ENCODE measurements at regions not wholly inside any gene's neighbourhood (a gene's known extent, or its start where the extent isn't known, plus 50 kb on each side); places are given as distances from the start of the nearest gene placed in this dataset.

DNA sequence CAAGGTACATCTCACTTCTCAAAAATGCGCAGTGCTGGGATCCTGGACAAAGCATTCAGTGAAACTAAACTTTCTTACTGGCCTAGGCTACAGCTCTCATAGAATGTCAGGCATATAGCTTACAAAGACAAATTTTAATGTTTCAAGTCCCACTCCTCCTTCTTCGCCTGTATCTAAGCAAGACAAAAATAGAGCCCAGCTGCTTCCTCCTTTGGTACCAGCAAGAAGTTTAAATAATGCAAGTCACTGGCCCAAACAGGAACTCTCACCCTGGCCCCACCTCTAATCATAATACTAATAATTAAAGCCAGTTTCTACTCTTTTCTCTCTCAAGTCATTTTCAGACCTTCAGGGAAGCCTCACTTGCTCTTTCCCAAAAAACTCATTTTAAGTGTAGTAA lies 1267.9 kb downstream of the MRPL39 start:
- H3K36me3 ChIP-seq (ENCODE audit: low read depth), result no peaks in the 10 kb centered on the region
- no peak overlapping the region for H3K27ac ChIP-seq (ENCODE audit: poor library complexity, severe bottlenecking)
- no peaks in the 10 kb centered on the region for H3K4me1 ChIP-seq (ENCODE audit: insufficient read depth, poor library complexity, severe bottlenecking)
- no peak overlapping the region for H3K4me3 ChIP-seq (ENCODE audit: severe bottlenecking)
- DNase-seq (ENCODE audit: low spot score) (no peak), ATAC-seq (ENCODE audit: low read depth) (no peak)
- TF ChIP-seq, protein P1, sequence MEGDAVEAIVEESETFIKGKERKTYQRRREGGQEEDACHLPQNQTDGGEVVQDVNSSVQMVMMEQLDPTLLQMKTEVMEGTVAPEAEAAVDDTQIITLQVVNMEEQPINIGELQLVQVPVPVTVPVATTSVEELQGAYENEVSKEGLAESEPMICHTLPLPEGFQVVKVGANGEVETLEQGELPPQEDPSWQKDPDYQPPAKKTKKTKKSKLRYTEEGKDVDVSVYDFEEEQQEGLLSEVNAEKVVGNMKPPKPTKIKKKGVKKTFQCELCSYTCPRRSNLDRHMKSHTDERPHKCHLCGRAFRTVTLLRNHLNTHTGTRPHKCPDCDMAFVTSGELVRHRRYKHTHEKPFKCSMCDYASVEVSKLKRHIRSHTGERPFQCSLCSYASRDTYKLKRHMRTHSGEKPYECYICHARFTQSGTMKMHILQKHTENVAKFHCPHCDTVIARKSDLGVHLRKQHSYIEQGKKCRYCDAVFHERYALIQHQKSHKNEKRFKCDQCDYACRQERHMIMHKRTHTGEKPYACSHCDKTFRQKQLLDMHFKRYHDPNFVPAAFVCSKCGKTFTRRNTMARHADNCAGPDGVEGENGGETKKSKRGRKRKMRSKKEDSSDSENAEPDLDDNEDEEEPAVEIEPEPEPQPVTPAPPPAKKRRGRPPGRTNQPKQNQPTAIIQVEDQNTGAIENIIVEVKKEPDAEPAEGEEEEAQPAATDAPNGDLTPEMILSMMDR (IDR thresholded peaks at IDR 0.05; ENCODE audit: poor library complexity, severe bottlenecking), result no peak
- peaks cover 4% of the 10 kb centered on the region for H3K27me3 ChIP-seq (ENCODE audit: insufficient read depth, poor library complexity, severe bottlenecking)
- no peaks in the 10 kb centered on the region for H3K9me3 ChIP-seq (ENCODE audit: severe bottlenecking)

DNA sequence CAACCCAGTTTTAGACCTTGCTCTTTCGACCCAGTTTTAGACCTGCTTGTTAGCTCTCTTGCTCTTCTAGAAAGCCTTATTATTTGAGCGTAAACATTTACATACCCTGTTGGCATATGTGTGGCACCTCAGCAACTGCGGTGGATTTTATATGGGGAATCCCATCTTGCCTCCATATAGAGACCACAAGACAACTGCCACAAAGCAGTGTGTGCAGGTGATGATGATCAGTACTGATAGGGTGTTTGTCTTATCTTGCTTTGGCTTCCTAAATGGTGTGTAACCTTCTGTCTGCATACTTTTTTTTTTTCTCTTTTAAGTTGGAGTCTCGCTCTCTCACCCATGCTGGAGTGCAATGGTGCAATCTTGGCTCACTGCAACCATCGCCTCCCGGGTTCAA lies 1270.8 kb downstream of the MRPL39 start:
- TF ChIP-seq, protein P1 (IDR thresholded peaks at IDR 0.05; ENCODE audit: poor library complexity, severe bottlenecking), result no peak
- no peaks in the 10 kb centered on the region for H3K36me3 ChIP-seq (ENCODE audit: low read depth)
- no peaks in the 10 kb centered on the region for H3K9me3 ChIP-seq (ENCODE audit: severe bottlenecking)
- ATAC-seq (ENCODE audit: low read depth) (no peak), DNase-seq (ENCODE audit: low spot score) (no peak)
- no peak overlapping the region for H3K4me3 ChIP-seq (ENCODE audit: severe bottlenecking)
- no peak overlapping the region for H3K27ac ChIP-seq (ENCODE audit: poor library complexity, severe bottlenecking)
- H3K4me1 ChIP-seq (ENCODE audit: insufficient read depth, poor library complexity, severe bottlenecking), result no peaks in the 10 kb centered on the region
- peaks cover under 1% of the 10 kb centered on the region for H3K27me3 ChIP-seq (ENCODE audit: insufficient read depth, poor library complexity, severe bottlenecking)

DNA sequence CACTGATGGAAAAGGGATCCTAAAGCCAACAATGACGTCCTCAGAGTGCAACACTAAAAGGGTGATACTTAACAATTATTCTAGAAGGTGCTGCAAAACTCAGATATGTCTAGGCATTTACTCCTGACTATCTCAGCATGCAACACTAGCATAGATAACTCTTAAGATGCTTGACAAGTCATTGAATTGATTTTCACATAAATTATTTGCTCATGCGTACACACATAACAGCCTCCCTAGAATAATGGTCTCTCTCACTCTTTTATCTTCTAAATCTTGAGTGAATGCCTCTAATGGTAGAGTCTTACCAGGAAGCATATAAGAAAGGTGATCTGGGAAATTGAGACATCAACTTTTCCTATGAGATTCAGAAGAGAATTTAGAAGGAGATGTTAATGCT lies 1283.7 kb downstream of the MRPL39 start:
- Histone ChIP-seq H3K4me3 (ENCODE audit: severe bottlenecking) (no peak overlapping the region), H3K27me3 (ENCODE audit: insufficient read depth, poor library complexity, severe bottlenecking) (peaks cover 4% of the 10 kb centered on the region), H3K4me1 (ENCODE audit: insufficient read depth, poor library complexity, severe bottlenecking) (no peaks in the 10 kb centered on the region), H3K36me3 (ENCODE audit: low read depth) (no peaks in the 10 kb centered on the region), H3K27ac (ENCODE audit: poor library complexity, severe bottlenecking) (no peak overlapping the region), H3K9me3 (ENCODE audit: severe bottlenecking) (peaks cover 2% of the 10 kb centered on the region)
- no peak for DNase-seq (ENCODE audit: low spot score)
- ATAC-seq (ENCODE audit: low read depth), result no peak
- TF ChIP-seq, protein P1 (IDR thresholded peaks at IDR 0.05; ENCODE audit: poor library complexity, severe bottlenecking), result no peak

DNA sequence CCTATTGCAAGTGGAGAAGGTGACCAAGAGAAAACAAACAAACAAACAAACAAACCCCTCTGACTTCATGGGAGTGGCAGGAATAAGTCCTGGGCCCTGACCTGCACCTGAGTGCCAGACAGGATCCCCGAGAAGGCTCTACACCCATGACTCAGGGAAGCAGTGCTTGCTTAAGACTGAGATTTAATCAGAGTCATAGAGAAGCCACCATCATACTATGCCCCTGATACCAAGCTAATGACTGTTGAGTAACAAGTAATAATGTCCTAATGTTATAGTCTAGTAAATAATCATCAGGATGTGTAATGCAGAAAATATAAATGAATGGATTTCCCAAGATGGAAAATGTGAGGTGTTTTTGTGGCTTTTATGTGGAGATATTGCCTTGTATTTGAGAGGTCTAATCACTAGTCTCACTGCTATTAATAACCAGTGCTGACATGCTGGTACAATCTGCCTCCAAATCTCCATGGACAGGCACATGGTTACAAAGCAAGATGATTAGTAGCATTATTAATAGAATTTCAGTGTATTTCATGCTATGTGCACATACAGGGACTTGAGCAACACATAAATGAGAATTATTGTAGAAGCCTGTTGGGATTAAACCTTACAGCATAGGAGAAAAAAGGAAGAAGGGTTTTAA lies 1290.9 kb downstream of the MRPL39 start:
- no peak for DNase-seq (ENCODE audit: low spot score)
- H3K4me1 ChIP-seq (ENCODE audit: insufficient read depth, poor library complexity, severe bottlenecking), result no peaks in the 10 kb centered on the region
- no peak overlapping the region for H3K27ac ChIP-seq (ENCODE audit: poor library complexity, severe bottlenecking)
- no peaks in the 10 kb centered on the region for H3K9me3 ChIP-seq (ENCODE audit: severe bottlenecking)
- peaks cover 5% of the 10 kb centered on the region for H3K27me3 ChIP-seq (ENCODE audit: insufficient read depth, poor library complexity, severe bottlenecking)
- ATAC-seq (ENCODE audit: low read depth), result no peak
- no peaks in the 10 kb centered on the region for H3K36me3 ChIP-seq (ENCODE audit: low read depth)
- no peak overlapping the region for H3K4me3 ChIP-seq (ENCODE audit: severe bottlenecking)
- TF ChIP-seq, protein P1 (IDR thresholded peaks at IDR 0.05; ENCODE audit: poor library complexity, severe bottlenecking), result no peak

DNA sequence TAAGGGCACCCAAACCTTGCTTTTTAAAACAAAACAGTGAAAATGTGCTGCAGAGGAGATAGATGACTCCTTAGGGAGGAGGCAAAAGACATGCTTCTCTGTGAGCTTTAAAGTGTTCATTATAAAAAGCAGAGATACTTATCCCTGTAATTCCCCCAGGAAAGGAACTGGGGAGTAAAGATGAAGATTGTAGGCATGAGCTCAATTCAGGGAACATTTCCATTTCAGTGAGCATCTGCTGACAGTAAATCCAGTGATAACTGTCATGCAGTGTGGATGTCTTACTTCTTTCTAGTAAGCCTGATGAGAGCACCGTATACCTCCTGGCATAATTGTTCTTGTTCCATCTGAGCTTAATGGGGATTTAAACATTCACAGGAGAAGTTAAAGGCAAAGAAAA lies 1296.5 kb downstream of the MRPL39 start:
- DNase-seq (ENCODE audit: low spot score), result no peak
- H3K4me3 ChIP-seq (ENCODE audit: severe bottlenecking), result no peak overlapping the region
- H3K36me3 ChIP-seq (ENCODE audit: low read depth), result no peaks in the 10 kb centered on the region
- no peak for ATAC-seq (ENCODE audit: low read depth)
- no peak overlapping the region for H3K27ac ChIP-seq (ENCODE audit: poor library complexity, severe bottlenecking)
- H3K4me1 ChIP-seq (ENCODE audit: insufficient read depth, poor library complexity, severe bottlenecking), result no peaks in the 10 kb centered on the region
- H3K27me3 ChIP-seq (ENCODE audit: insufficient read depth, poor library complexity, severe bottlenecking), result peaks cover 5% of the 10 kb centered on the region
- H3K9me3 ChIP-seq (ENCODE audit: severe bottlenecking), result no peaks in the 10 kb centered on the region
- TF ChIP-seq, protein P1 (IDR thresholded peaks at IDR 0.05; ENCODE audit: poor library complexity, severe bottlenecking), result no peak

Data from RWPE2 (cell line).